SJSA1 (cell line): ENCODE measurements at regions not wholly inside any gene's neighbourhood (a gene's known extent, or its start where the extent isn't known, plus 50 kb on each side); places are given as distances from the start of the nearest gene placed in this dataset.

Experiments
- DNase-seq, 2 experiments: peaks; one replicate each; pipeline ENCODE4 v3.0.0-alpha.2; 2015 to 2020; ENCODE audit warnings: low spot score in 2 of 2, low read depth in 1 of 2
- H3K27ac ChIP-seq: fragments of 250-450 bp; sonication (Bioruptor Pico); 2 replicates; pipeline ENCODE4 v1.5.1; 2020; ENCODE audit warnings: mild to moderate bottlenecking, moderate library complexity
- H3K27me3 ChIP-seq: fragments of 250-450 bp; sonication (Bioruptor Pico); replicated peaks from 2 replicates; pipeline ENCODE4 v1.5.1; 2020; ENCODE audit warnings: mild to moderate bottlenecking, moderate library complexity
- H3K36me3 ChIP-seq: fragments of 250-450 bp; sonication (Bioruptor Pico); 2 replicates; pipeline ENCODE4 v1.5.1; 2020; ENCODE audit warnings: mild to moderate bottlenecking
- H3K4me1 ChIP-seq: fragments of 250-450 bp; sonication (Bioruptor Pico); replicated peaks from 2 replicates; pipeline ENCODE4 v1.6.1; 2021; ENCODE audit warnings: mild to moderate bottlenecking
- H3K4me3 ChIP-seq: fragments of 250-450 bp; sonication (Bioruptor Pico); 2 replicates; pipeline ENCODE4 v1.5.1; 2020; ENCODE audit warnings: mild to moderate bottlenecking
- H3K9me3 ChIP-seq: fragments of 250-450 bp; sonication (Bioruptor Pico); replicated peaks from 2 replicates; pipeline ENCODE4 v1.5.1; 2020; ENCODE audit warnings: mild to moderate bottlenecking

GRCh38 chr1:60994828-60995492, 87.4 kb upstream of the NFIA start:
- H3K4me3 ChIP-seq, result no peak overlapping the region
- H3K27me3 ChIP-seq, result no peaks in the 10 kb centered on the region
- no peak for DNase-seq
- H3K4me1 ChIP-seq, result no peaks in the 10 kb centered on the region
- no peaks in the 10 kb centered on the region for H3K36me3 ChIP-seq
- H3K9me3 ChIP-seq, result no peaks in the 10 kb centered on the region
- no peak overlapping the region for H3K27ac ChIP-seq

- H3K27me3 ChIP-seq, result no peaks in the 10 kb centered on the region
- no peaks in the 10 kb centered on the region for H3K9me3 ChIP-seq
- H3K27ac ChIP-seq, result no peak overlapping the region
- H3K36me3 ChIP-seq, result no peaks in the 10 kb centered on the region
- no peak for DNase-seq
- no peaks in the 10 kb centered on the region for H3K4me1 ChIP-seq
- H3K4me3 ChIP-seq, result no peak overlapping the region
Measured at GRCh38 chr1:60994369-60994768, 88.0 kb upstream of the NFIA start.

GRCh38 chr1:60992165-60992564, 90.2 kb upstream of the NFIA start:
- Histone ChIP-seq H3K4me1 (no peaks in the 10 kb centered on the region), H3K9me3 (no peaks in the 10 kb centered on the region), H3K4me3 (no peak overlapping the region), H3K36me3 (no peaks in the 10 kb centered on the region), H3K27ac (no peak overlapping the region), H3K27me3 (no peaks in the 10 kb centered on the region)
- no peak for DNase-seq

GRCh38 chr1:60990714-60991090, 91.7 kb upstream of the NFIA start:
- H3K27ac ChIP-seq, result no peak overlapping the region
- no peaks in the 10 kb centered on the region for H3K9me3 ChIP-seq
- H3K4me3 ChIP-seq, result no peak overlapping the region
- no peaks in the 10 kb centered on the region for H3K27me3 ChIP-seq
- H3K4me1 ChIP-seq, result no peaks in the 10 kb centered on the region
- H3K36me3 ChIP-seq, result no peaks in the 10 kb centered on the region
- DNase-seq, result no peak

- Histone ChIP-seq H3K36me3 (no peaks in the 10 kb centered on the region), H3K4me1 (no peaks in the 10 kb centered on the region), H3K4me3 (no peak overlapping the region), H3K27ac (no peak overlapping the region), H3K9me3 (no peaks in the 10 kb centered on the region), H3K27me3 (no peaks in the 10 kb centered on the region)
- no peak for DNase-seq
Measured at GRCh38 chr1:60989749-60990713, 92.3 kb upstream of the NFIA start.

- Histone ChIP-seq H3K27ac (no peak overlapping the region), H3K36me3 (no peaks in the 10 kb centered on the region), H3K4me1 (no peaks in the 10 kb centered on the region), H3K27me3 (no peaks in the 10 kb centered on the region), H3K4me3 (no peak overlapping the region), H3K9me3 (no peaks in the 10 kb centered on the region)
- no peak for DNase-seq
Measured at GRCh38 chr1:60988891-60989290, 93.5 kb upstream of the NFIA start.

GRCh38 chr1:60987904-60988303, 94.5 kb upstream of the NFIA start:
- H3K36me3 ChIP-seq, result no peaks in the 10 kb centered on the region
- no peak for DNase-seq
- no peaks in the 10 kb centered on the region for H3K9me3 ChIP-seq
- no peak overlapping the region for H3K27ac ChIP-seq
- no peak overlapping the region for H3K4me3 ChIP-seq
- no peaks in the 10 kb centered on the region for H3K4me1 ChIP-seq
- H3K27me3 ChIP-seq, result no peaks in the 10 kb centered on the region

- H3K9me3 ChIP-seq, result no peaks in the 10 kb centered on the region
- no peak for DNase-seq
- H3K36me3 ChIP-seq, result no peaks in the 10 kb centered on the region
- H3K27me3 ChIP-seq, result no peaks in the 10 kb centered on the region
- no peak overlapping the region for H3K27ac ChIP-seq
- H3K4me3 ChIP-seq, result no peak overlapping the region
- H3K4me1 ChIP-seq, result no peaks in the 10 kb centered on the region
Measured at GRCh38 chr1:60984062-60984799, 98.1 kb upstream of the NFIA start.

- Histone ChIP-seq H3K9me3 (no peaks in the 10 kb centered on the region), H3K27ac (no peak overlapping the region), H3K4me3 (no peak overlapping the region), H3K4me1 (no peaks in the 10 kb centered on the region), H3K36me3 (no peaks in the 10 kb centered on the region), H3K27me3 (no peaks in the 10 kb centered on the region)
- DNase-seq, result no peak
Measured at GRCh38 chr1:60983701-60984061, 98.7 kb upstream of the NFIA start.

- Histone ChIP-seq H3K4me1 (no peaks in the 10 kb centered on the region), H3K9me3 (no peaks in the 10 kb centered on the region), H3K36me3 (no peaks in the 10 kb centered on the region), H3K27ac (no peak overlapping the region), H3K27me3 (no peaks in the 10 kb centered on the region), H3K4me3 (no peak overlapping the region)
- no peak for DNase-seq
Measured at GRCh38 chr1:60982539-60982938, 99.8 kb upstream of the NFIA start.

GRCh38 chr1:60981357-60981756, 101.0 kb upstream of the NFIA start:
- no peak overlapping the region for H3K4me3 ChIP-seq
- DNase-seq, result no peak
- H3K27ac ChIP-seq, result no peak overlapping the region

GRCh38 chr1:60978421-60979357, 103.7 kb upstream of the NFIA start:
- no peaks in the 10 kb centered on the region for H3K9me3 ChIP-seq
- H3K4me1 ChIP-seq, result no peaks in the 10 kb centered on the region
- no peaks in the 10 kb centered on the region for H3K36me3 ChIP-seq
- H3K27me3 ChIP-seq, result no peaks in the 10 kb centered on the region
- H3K4me3 ChIP-seq, result no peak overlapping the region
- DNase-seq, result no peak
- no peak overlapping the region for H3K27ac ChIP-seq

More at GRCh38 chr1:60981357-60981756, 101.0 kb upstream of the NFIA start:
- Histone ChIP-seq H3K27me3 (no peaks in the 10 kb centered on the region), H3K36me3 (no peaks in the 10 kb centered on the region), H3K9me3 (no peaks in the 10 kb centered on the region), H3K4me1 (no peaks in the 10 kb centered on the region)

- H3K4me1 ChIP-seq, result no peaks in the 10 kb centered on the region
- H3K9me3 ChIP-seq, result no peaks in the 10 kb centered on the region
- no peak overlapping the region for H3K27ac ChIP-seq
- H3K27me3 ChIP-seq, result no peaks in the 10 kb centered on the region
- no peak for DNase-seq
- no peak overlapping the region for H3K4me3 ChIP-seq
- H3K36me3 ChIP-seq, result no peaks in the 10 kb centered on the region
Measured at GRCh38 chr1:60977661-60978060, 104.7 kb upstream of the NFIA start.
